22Rv1 (cell line): ENCODE measurements at regions not wholly inside any gene's neighbourhood (a gene's known extent, or its start where the extent isn't known, plus 50 kb on each side); places are given as distances from the start of the nearest gene placed in this dataset.
A peak's percentile ranks its signal among the peaks of the same experiment; 100 is the strongest.

ENCODE experiments used
- H3K27ac ChIP-seq: fragments of 450-650 bp; 2 replicates; pipeline ENCODE4 v1.5.1; 2017
- ZFX ChIP-seq: fragments of 450-650 bp; IDR thresholded peaks from 2 replicates; pipeline ENCODE4 v1.6.1; 2017; ENCODE audit warnings: antibody characterized with exemption, borderline replicate concordance
- TF ChIP-seq, protein P1 (sequence below): fragments of 450-650 bp; IDR thresholded peaks from 2 replicates; pipeline ENCODE4 v1.5.1; 2017; ENCODE audit warnings: mild to moderate bottlenecking

DNA sequence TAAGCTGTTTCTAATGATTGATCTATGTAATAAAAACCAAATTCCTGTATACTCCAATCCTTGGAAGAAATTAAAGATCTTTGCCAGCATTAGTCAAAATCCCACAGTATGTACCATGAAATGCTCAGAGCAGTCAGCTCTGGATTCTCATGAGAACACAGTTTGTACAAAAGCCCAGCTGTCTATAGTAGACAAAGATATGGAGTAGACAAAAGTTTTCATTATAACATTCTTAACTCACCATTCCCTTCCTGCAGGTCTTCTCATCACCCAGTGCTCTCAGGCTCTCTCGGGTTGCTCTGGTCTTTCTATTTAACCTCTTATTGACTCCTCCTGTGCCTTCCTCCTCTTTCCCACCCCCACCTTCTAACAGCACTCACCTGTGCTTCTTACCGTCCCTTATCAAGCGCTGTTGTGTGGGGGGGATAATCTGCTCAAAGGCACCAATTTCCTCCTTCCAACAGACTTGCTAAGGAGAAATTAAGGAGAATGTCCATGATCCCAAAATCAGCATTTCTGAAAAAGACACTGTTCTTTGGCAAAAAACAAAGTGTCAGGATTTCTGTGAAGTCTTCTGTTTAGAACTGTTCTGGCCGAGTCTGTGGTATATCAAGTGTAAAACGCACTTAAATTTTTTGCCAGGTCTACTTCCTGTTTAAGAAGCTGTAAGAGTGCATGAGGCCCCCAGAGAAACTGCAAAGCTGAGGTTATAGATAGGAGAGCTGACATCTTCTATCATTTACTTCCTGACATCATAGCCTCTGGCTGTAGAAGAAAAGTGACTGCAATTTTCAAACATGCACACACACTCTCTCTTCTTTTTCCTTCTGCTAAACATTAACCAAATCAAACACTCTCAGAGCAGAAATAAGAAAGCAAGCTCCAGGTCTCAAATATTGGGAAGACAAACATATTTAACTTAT lies 144.1 kb downstream of the EVA1A start:
- TF ChIP-seq ZFX: no peak
- TF ChIP-seq, protein P1, sequence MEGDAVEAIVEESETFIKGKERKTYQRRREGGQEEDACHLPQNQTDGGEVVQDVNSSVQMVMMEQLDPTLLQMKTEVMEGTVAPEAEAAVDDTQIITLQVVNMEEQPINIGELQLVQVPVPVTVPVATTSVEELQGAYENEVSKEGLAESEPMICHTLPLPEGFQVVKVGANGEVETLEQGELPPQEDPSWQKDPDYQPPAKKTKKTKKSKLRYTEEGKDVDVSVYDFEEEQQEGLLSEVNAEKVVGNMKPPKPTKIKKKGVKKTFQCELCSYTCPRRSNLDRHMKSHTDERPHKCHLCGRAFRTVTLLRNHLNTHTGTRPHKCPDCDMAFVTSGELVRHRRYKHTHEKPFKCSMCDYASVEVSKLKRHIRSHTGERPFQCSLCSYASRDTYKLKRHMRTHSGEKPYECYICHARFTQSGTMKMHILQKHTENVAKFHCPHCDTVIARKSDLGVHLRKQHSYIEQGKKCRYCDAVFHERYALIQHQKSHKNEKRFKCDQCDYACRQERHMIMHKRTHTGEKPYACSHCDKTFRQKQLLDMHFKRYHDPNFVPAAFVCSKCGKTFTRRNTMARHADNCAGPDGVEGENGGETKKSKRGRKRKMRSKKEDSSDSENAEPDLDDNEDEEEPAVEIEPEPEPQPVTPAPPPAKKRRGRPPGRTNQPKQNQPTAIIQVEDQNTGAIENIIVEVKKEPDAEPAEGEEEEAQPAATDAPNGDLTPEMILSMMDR: no peak
- H3K27ac ChIP-seq: peak overlapping the region; percentile 49

DNA sequence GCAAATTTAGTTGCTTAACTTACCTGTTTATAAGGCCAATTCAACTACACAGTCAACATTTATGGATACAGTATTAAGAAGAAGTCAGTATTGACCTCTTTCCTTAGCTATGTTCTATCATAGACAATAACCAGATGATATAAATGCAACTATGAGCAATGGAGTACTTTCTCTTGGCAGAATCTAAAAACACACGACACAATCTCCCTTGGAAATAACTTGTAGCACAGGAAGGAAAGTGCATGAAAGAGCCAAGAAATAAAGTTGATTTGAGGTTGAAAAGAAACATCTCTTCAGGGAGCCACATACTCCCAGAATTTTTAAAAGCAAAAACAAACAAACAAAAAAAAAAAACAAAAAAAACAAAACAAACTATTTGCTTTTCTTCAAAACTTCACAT lies 145.0 kb downstream of the EVA1A start:
- TF ChIP-seq ZFX: no peak
- TF ChIP-seq, protein P1: no peak
- no peak overlapping the region for H3K27ac ChIP-seq

DNA sequence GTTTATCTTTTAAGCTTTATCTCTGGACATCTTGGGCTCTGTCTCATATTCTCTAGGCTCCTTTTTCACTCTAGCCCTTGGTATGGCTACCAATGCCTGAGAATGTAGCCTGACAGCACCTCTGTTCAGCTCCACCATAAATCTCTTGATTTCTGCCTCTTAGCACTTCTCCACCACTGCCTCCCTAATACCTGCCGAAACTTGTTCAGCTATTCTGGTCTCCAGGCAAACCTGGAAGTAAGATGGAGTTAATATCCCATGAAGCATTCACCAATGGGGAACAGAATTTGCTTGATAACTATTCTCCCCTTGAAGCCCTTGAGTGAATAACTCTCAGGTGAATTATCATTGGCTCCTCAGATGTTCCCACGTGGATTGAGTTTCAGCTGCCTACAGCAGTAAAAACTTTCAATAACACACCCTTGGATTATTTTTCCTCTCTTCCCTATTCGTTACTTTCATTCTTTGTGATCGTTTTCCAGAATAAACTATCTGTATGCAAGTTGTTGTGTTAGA lies 145.6 kb downstream of the EVA1A start:
- H3K27ac ChIP-seq: no peak overlapping the region
- TF ChIP-seq, protein P1: no peak
- no peak for TF ChIP-seq ZFX

DNA sequence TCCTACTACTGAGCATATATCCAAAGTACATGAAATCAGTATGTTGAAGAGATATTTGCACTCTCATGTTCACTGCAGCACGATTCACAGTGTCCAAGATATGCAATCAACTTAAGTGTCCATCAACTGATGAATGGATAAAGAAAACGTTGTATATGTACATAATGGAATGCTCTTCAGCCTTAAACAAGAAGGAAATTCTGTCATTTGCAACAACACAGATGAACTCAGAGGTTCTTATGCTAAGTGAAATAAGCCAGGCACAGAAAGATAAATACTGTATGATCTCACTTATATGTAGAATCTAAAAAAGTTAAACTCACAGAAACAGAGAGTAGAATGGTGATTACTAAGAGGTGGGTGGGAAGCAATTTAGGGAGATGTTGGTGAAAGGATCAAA lies 149.2 kb downstream of the EVA1A start:
- TF ChIP-seq ZFX: no peak
- TF ChIP-seq, protein P1: no peak
- H3K27ac ChIP-seq: no peak overlapping the region

DNA sequence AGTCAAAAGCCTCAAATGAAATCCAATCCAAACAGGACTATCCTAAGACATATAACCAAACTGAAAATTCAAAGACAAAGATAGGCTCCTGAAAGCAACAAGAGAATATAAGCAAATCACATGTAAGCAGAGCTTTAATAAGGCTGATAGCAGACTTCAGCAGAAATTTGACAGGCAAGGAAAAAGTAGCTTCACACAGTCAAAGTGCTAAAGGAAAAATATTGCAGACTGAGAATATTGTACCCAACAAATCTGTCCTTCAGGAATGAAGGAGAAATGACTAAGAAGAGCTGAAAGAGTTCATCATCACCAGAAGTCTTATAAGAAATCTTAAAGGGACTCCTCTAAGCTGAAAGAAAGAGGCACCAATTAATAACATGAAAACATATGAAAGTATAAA lies 150.0 kb downstream of the EVA1A start:
- TF ChIP-seq, protein P1: no peak
- no peak for TF ChIP-seq ZFX
- H3K27ac ChIP-seq: no peak overlapping the region

DNA sequence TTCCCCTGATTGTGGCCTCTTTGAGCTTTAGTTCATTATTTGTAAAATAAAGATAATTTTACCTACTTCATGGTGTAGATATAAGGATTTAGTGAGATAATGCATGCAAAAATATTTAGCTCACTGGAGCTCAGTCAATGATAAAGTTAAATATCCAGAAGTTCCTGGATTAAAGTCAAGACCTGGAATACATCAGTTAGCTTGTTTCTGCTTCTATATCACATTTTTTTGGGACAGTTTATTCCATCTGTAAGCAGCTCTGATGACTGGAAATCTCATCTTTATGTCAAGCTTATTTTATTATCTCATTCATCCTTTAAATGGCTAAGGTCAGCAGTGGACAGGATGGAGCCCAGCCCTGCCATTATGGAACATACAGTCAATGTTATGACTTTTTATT lies 152.0 kb downstream of the EVA1A start:
- no peak overlapping the region for H3K27ac ChIP-seq
- TF ChIP-seq ZFX: no peak
- TF ChIP-seq, protein P1: no peak

DNA sequence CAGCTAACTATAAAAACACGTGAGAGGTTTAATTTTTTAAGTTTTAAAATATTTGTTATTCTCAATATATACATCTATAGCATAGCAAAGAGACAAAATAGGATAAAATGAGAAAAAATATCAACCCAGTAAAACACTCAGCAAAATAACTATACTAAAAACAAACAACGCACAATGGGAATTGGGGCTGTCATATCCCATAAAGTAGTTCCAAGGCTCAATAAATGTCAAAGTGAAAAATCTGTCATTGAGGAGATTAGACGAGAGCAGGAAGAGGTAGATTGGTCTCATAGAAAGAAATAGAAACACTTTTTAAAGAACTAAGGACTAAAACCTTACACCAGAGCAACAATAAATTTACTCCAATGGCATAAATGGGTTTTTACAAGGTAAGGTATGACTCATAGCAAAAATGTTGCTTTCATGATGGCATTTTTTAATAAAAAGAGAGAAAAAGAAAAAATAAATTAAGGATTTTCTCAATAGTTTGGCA lies 153.7 kb downstream of the EVA1A start:
- TF ChIP-seq ZFX: no peak
- TF ChIP-seq, protein P1: no peak

More for the DNA sequence above, 153.7 kb downstream of the EVA1A start:
- no peak overlapping the region for H3K27ac ChIP-seq
